WERI-Rb-1 (cell line): ENCODE measurements at regions not wholly inside any gene's neighbourhood (a gene's known extent, or its start where the extent isn't known, plus 50 kb on each side); places are given as distances from the start of the nearest gene placed in this dataset.
A peak's percentile ranks its signal among the peaks of the same experiment; 100 is the strongest.
"Not testable (repeated sequence)": the region's sequence is repeated elsewhere in the genome, so short reads cannot be mapped to it uniquely, and the experiment has no call there.

Experiments
- DNase-seq: peaks from one replicate; pipeline ENCODE4 v3.0.0-alpha.2; 2020
- H3K27ac ChIP-seq: fragments of 250-450 bp; sonication (Bioruptor Pico); 2 replicates; pipeline ENCODE4 v1.5.1; 2020; ENCODE audit warnings: mild to moderate bottlenecking, moderate library complexity
- H3K27me3 ChIP-seq: fragments of 250-450 bp; sonication (Bioruptor Pico); 2 replicates; pipeline ENCODE4 v1.5.1; 2021; ENCODE audit warnings: mild to moderate bottlenecking, low read depth, moderate library complexity; ENCODE audit not compliant: insufficient read depth, severe bottlenecking
- H3K36me3 ChIP-seq: fragments of 250-450 bp; sonication (Bioruptor Pico); 2 replicates; pipeline ENCODE4 v1.5.1; 2020; ENCODE audit warnings: mild to moderate bottlenecking, moderate library complexity
- H3K4me3 ChIP-seq: 2 replicates; pipeline ENCODE4 v1.5.1; 2011; ENCODE audit warnings: low read depth, mild to moderate bottlenecking, control low read depth, low read length
- H3K9me3 ChIP-seq: fragments of 250-450 bp; sonication (Bioruptor Pico); 2 replicates; pipeline ENCODE4 v1.5.1; 2021; ENCODE audit warnings: mild to moderate bottlenecking, moderate library complexity; ENCODE audit not compliant: severe bottlenecking
- CTCF ChIP-seq: IDR thresholded peaks from 2 replicates; pipeline ENCODE4 v1.5.1; 2011; ENCODE audit warnings: low read depth, mild to moderate bottlenecking, control low read depth, inconsistent platforms, low read length

GRCh38 chr12:48409938-48410337, 59.2 kb upstream of the ZNF641 start:
- not testable (repeated sequence) for H3K27ac ChIP-seq, H3K4me3 ChIP-seq
- peak; percentile 10 for DNase-seq

GRCh38 chr12:48413388-48413787, 59.0 kb upstream of the ANP32D start:
- H3K36me3 ChIP-seq: no peaks in the 10 kb centered on the region
- DNase-seq: no peak
- TF ChIP-seq CTCF: no peak

More at GRCh38 chr12:48409938-48410337, 59.2 kb upstream of the ZNF641 start:
- H3K9me3 ChIP-seq: peaks cover 10% of the 10 kb centered on the region
- H3K36me3 ChIP-seq: not testable (repeated sequence)
- H3K27me3 ChIP-seq: peaks cover 30% of the 10 kb centered on the region

GRCh38 chr12:48414021-48414420, 58.3 kb upstream of the ANP32D start:
- no peak for TF ChIP-seq CTCF
- Histone ChIP-seq H3K36me3 (no peaks in the 10 kb centered on the region), H3K4me3 (no peak overlapping the region), H3K27ac (no peak overlapping the region), H3K27me3 (peaks cover 39% of the 10 kb centered on the region), H3K9me3 (peaks cover 10% of the 10 kb centered on the region)
- no peak for DNase-seq

More at GRCh38 chr12:48413388-48413787, 59.0 kb upstream of the ANP32D start:
- Histone ChIP-seq H3K9me3 (peaks cover 10% of the 10 kb centered on the region), H3K27ac (no peak overlapping the region), H3K27me3 (peaks cover 39% of the 10 kb centered on the region), H3K4me3 (no peak overlapping the region)

GRCh38 chr12:48419116-48419935, 53.0 kb upstream of the ANP32D start:
- Histone ChIP-seq H3K27me3 (peaks cover 21% of the 10 kb centered on the region), H3K36me3 (no peaks in the 10 kb centered on the region), H3K9me3 (no peaks in the 10 kb centered on the region), H3K27ac (no peak overlapping the region), H3K4me3 (no peak overlapping the region)
- no peak for DNase-seq
- no peak for TF ChIP-seq CTCF

GRCh38 chr12:48420039-48420775, 52.2 kb upstream of the ANP32D start:
- no peak for TF ChIP-seq CTCF
- no peak overlapping the region for H3K4me3 ChIP-seq
- H3K9me3 ChIP-seq: no peaks in the 10 kb centered on the region
- H3K36me3 ChIP-seq: no peaks in the 10 kb centered on the region
- DNase-seq: no peak
- H3K27me3 ChIP-seq: peaks cover 18% of the 10 kb centered on the region
- H3K27ac ChIP-seq: no peak overlapping the region

GRCh38 chr12:48422060-48422459, 50.3 kb upstream of the ANP32D start:
- Histone ChIP-seq H3K36me3 (no peaks in the 10 kb centered on the region), H3K27me3 (peaks cover 21% of the 10 kb centered on the region), H3K27ac (no peak overlapping the region), H3K4me3 (no peak overlapping the region), H3K9me3 (no peaks in the 10 kb centered on the region)
- no peak for TF ChIP-seq CTCF
- DNase-seq: no peak
